ENCODE measurements at regions not wholly inside any gene's neighbourhood (a gene's known extent, or its start where the extent isn't known, plus 50 kb on each side); places are given as distances from the start of the nearest gene placed in this dataset.

GRCh38 chr4:16952896-16953630 is 54.6 kb upstream of the LDB2 start:
- H3K27ac ChIP-seq (ENCODE audit: insufficient read depth, low read depth, low read length, poor library complexity, severe bottlenecking), result no peak overlapping the region
- no peaks in the 10 kb centered on the region for H3K4me1 ChIP-seq (ENCODE audit: control insufficient read depth, insufficient read depth, low read length)
- 100% methylated on average over 1 of the region's 1 CpG; no CpG with 5 or more reads in 1 of the 2 experiments for WGBS, 2 experiments
- no peaks in the 10 kb centered on the region for H3K27me3 ChIP-seq (ENCODE audit: control insufficient read depth, insufficient read depth, low read length, poor library complexity, severe bottlenecking)
- H3K36me3 ChIP-seq (ENCODE audit: control insufficient read depth, insufficient read depth, low read length), result no peaks in the 10 kb centered on the region
- no peaks in the 10 kb centered on the region for H3K9me3 ChIP-seq (ENCODE audit: control insufficient read depth, low read length)
- H3K4me3 ChIP-seq (ENCODE audit: insufficient read depth, low read depth, low read length), result no peak overlapping the region

GRCh38 chr4:16952462-16952871 is 54.0 kb upstream of the LDB2 start:
- Histone ChIP-seq H3K36me3 (ENCODE audit: control insufficient read depth, insufficient read depth, low read length) (no peaks in the 10 kb centered on the region), H3K4me3 (ENCODE audit: insufficient read depth, low read depth, low read length) (no peak overlapping the region), H3K9me3 (ENCODE audit: control insufficient read depth, low read length) (no peaks in the 10 kb centered on the region), H3K27me3 (ENCODE audit: control insufficient read depth, insufficient read depth, low read length, poor library complexity, severe bottlenecking) (no peaks in the 10 kb centered on the region), H3K4me1 (ENCODE audit: control insufficient read depth, insufficient read depth, low read length) (no peaks in the 10 kb centered on the region), H3K27ac (ENCODE audit: insufficient read depth, low read depth, low read length, poor library complexity, severe bottlenecking) (no peak overlapping the region)
- WGBS, 2 experiments, result 90 to 92% methylated on average over 8 of the region's 8 CpGs

All from ectodermal cell (in vitro differentiated cells).